ENCODE measurements at regions not wholly inside any gene's neighbourhood (a gene's known extent, or its start where the extent isn't known, plus 50 kb on each side); places are given as distances from the start of the nearest gene placed in this dataset.

DNA sequence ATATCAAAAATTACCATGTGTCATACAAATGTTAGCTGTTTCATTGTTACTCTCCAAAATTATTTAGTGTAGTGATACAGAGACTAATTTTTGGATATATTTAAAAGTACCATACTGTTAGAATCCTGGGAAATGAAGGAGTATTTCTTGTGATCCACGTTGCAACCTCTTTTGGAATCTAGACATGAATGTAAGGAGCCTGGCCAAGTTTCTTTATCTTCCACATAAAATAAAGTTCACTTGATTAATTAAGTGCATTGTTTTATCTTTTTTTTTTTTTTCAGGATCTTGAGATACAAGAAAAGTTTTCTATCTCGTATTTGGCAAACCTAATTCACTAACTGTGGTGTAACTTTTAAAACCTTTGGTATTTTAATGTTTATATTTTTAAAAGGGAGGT, 270.7 kb downstream of the SOX4 start:
- no peaks in the 10 kb centered on the region for H3K36me3 ChIP-seq (replicated peaks)
- no peaks in the 10 kb centered on the region for H3K27me3 ChIP-seq (replicated peaks)
- H3K27ac ChIP-seq = no peak overlapping the region
- no peak overlapping the region for H3K4me3 ChIP-seq (ENCODE audit: low read depth, low read length)
- DNase-seq = no peak
- in situ Hi-C loops (cut with HindIII; ENCODE audit: low pct_ligation_motif_present, low sequenced_read_pairs) = no loop called here
- TF ChIP-seq CTCF (IDR thresholded peaks at IDR 0.05; ENCODE audit: low read depth, low read length, missing control alignments) = no peak

- TF ChIP-seq CTCF (IDR thresholded peaks at IDR 0.05; ENCODE audit: low read depth, low read length, missing control alignments) = no peak
- H3K27me3 ChIP-seq (replicated peaks) = no peaks in the 10 kb centered on the region
- no peak for DNase-seq
- H3K36me3 ChIP-seq (replicated peaks) = no peaks in the 10 kb centered on the region
- no peak overlapping the region for H3K27ac ChIP-seq
- in situ Hi-C loops (cut with HindIII; ENCODE audit: low pct_ligation_motif_present, low sequenced_read_pairs) = no loop called here
- H3K4me3 ChIP-seq (ENCODE audit: low read depth, low read length) = no peak overlapping the region
Observed at GRCh38 chr6:21868226-21868625, 274.7 kb downstream of the SOX4 start.

DNA sequence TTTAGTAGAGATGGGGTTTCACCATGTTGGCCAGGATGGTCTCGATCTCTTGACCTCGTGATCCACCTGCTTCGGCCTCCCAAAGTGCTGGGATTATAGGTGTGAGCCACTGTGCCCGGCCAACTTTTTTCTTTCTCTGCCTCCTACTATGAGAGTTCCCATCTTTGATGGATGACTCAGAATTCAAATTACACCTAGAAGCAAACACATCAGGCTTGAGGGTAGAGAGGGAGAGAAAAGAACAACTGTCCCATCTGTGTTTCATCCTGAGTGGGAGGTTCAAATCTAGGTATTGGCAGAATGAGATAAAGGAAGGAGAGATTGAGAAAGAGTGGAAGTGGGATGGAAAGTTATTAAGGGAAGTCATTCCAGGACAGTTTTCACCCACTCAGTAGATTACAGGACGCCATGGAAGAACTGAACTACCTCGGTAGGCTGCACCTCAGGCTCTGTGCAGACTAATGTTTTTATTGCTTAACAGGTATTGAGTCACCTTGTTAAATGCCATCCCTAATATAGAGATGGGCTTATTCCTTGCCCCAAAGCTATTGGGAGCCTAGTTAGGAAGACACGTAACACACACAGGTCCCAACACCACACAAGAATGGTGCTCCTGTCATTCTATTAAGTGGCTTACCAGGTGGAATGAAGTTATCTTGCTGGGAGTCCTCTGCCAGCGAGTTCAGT, 275.7 kb downstream of the SOX4 start:
- H3K4me3 ChIP-seq (ENCODE audit: low read depth, low read length) = no peak overlapping the region
- TF ChIP-seq CTCF (IDR thresholded peaks at IDR 0.05; ENCODE audit: low read depth, low read length, missing control alignments) = no peak
- H3K36me3 ChIP-seq (replicated peaks) = no peaks in the 10 kb centered on the region
- H3K27ac ChIP-seq = no peak overlapping the region
- H3K27me3 ChIP-seq (replicated peaks) = no peaks in the 10 kb centered on the region
- in situ Hi-C loops (cut with HindIII; ENCODE audit: low pct_ligation_motif_present, low sequenced_read_pairs) = no loop called here
- no peak for DNase-seq

DNA sequence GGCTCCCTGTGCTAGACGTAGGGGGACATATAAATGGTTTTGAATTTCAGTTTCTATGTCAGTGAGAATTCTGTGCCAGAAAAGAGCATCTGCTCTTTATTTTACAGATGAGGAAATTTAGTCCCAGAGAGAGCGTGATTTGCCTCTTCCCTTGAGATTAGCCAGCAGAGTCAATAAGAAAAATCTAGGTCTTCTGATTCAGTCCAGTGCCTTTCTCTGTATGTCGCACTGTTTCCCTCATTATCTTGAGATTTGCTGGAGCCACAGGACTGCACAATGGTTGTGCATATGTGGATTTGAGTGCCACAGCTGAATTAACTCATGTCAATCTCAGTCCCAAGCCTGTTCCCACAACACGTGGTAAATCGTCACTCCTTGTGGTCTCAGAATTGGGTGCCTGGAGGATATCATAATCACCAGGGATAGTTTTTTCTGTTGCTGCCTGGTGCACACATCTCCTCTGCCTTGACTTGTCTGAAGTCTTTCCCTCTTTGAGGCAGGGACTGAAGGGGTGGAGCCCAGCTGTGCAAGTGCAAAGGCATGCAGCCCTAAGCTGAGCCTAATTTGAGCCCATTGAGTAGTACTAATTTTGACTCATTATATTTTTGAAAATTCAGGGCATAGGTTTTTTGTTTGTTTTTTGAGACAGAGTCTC, 276.7 kb downstream of the SOX4 start:
- Histone ChIP-seq H3K27me3 (replicated peaks) (no peaks in the 10 kb centered on the region), H3K36me3 (replicated peaks) (no peaks in the 10 kb centered on the region), H3K27ac (no peak overlapping the region), H3K4me3 (ENCODE audit: low read depth, low read length) (no peak overlapping the region)
- no peak for DNase-seq
- no peak for TF ChIP-seq CTCF (IDR thresholded peaks at IDR 0.05; ENCODE audit: low read depth, low read length, missing control alignments)
- in situ Hi-C loops (cut with HindIII; ENCODE audit: low pct_ligation_motif_present, low sequenced_read_pairs) = no loop called here

- no peak overlapping the region for H3K27ac ChIP-seq
- in situ Hi-C loops (cut with HindIII; ENCODE audit: low pct_ligation_motif_present, low sequenced_read_pairs) = no loop called here
- H3K4me3 ChIP-seq (ENCODE audit: low read depth, low read length) = no peak overlapping the region
- TF ChIP-seq CTCF (IDR thresholded peaks at IDR 0.05; ENCODE audit: low read depth, low read length, missing control alignments) = no peak
- H3K27me3 ChIP-seq (replicated peaks) = no peaks in the 10 kb centered on the region
- no peaks in the 10 kb centered on the region for H3K36me3 ChIP-seq (replicated peaks)
- DNase-seq = no peak
Observed at GRCh38 chr6:21871831-21872230, 278.3 kb downstream of the SOX4 start.

Data from brain microvascular endothelial cell (primary cell).